ENCODE measurements at regions not wholly inside any gene's neighbourhood (a gene's known extent, or its start where the extent isn't known, plus 50 kb on each side); places are given as distances from the start of the nearest gene placed in this dataset.
"Not testable (repeated sequence)": the region's sequence is repeated elsewhere in the genome, so short reads cannot be mapped to it uniquely, and the experiment has no call there.

DNA sequence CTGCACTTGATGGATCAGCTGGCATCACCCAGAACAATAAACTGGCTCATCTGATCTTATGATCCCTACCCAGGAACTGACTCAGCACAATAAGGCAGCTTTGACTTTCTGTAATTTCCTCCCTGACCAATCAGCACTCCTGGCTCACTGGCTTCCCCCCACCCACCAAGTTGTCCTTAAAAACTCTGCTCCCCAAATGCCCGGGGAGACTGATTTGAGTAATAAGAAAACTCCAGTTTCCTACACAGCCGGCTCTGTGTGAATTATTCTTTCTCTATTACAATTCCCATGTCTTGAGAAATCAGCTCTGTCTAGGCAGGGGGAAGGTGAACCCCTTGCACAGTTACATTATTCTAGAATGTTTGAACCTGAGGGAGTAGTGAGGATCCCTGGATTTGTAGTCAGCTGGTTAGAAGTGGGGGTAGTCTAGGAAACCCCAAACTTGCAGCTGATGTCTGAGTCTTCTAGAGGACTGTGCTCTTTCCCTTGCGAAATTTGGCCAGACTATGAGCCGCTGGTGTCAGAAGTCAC lies 111.7 kb upstream of the NEK6 start:
- intact Hi-C loops (cut with DNase I) = no loop called here
- ATAC-seq (no peak), DNase-seq (ENCODE audit: low spot score) (no peak)

DNA sequence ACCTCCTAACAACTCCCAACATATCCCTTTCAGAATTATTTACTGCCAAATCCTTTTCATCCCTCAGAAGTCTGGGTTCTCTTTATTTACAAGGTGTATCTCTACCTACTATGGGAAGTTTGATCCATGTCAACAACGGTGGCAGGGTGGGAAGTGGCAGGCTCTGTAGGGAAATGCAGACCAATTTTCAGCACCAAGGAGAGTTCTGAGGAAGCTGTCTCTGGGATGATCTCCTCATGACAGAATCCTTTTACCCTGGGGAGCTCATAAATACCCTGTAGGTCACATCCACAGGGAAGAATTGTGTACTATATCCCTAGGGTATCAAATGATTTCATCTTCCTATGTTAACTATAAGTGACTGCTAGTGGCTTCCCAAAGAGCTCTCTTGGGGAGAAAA lies 107.8 kb upstream of the NEK6 start:
- ATAC-seq (no peak), DNase-seq (ENCODE audit: low spot score) (no peak)
- intact Hi-C loops (cut with DNase I) = no loop called here

DNA sequence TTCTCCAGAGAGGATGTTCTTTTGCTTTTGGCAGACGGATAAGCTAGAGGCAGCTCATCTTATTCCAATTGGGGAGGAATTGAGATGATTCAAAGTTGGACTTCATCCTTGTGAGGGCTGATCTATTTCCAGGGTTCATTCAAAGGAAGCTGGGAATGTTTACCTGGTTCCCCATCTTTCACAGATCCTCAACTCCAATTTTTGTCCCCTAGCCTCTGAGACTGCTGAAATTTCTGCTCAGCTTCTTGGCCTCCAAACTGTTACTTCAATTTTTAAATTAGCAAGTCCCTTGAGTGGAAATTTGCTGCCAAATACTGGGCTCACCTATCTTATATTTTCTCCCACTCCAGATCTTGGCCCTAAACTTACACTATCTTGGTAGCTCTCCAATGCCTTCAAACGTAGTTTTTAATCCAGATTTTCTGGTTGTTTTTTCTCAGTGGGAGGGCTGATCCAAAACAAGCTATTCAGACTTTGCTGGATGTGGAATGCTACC lies 93.9 kb upstream of the NEK6 start:
- intact Hi-C loops (cut with DNase I) = no loop called here
- DNase-seq (ENCODE audit: low spot score) = no peak
- ATAC-seq = peak; percentile 76

DNA sequence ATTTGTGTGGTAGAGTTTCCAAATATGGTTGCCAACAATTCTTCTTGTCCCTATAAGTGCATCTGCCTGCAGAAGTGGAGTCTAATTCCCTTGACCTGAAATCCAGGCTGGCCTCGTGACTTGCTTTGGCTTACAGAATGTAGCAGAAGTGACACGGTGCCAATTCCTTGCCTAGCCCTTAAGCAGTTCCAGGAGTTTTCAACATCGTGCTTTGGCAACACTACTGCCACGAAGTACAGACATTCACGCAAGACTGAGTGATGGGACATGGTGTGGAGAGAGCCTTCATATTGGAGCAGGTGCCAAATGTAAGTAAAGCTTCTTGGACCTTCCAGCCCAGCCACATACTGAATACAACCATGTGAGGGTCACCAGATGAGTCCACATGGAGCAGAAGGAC lies 92.9 kb upstream of the NEK6 start:
- peak; percentile 87 for ATAC-seq
- intact Hi-C loops (cut with DNase I) = no loop called here
- DNase-seq (ENCODE audit: low spot score) = no peak

DNA sequence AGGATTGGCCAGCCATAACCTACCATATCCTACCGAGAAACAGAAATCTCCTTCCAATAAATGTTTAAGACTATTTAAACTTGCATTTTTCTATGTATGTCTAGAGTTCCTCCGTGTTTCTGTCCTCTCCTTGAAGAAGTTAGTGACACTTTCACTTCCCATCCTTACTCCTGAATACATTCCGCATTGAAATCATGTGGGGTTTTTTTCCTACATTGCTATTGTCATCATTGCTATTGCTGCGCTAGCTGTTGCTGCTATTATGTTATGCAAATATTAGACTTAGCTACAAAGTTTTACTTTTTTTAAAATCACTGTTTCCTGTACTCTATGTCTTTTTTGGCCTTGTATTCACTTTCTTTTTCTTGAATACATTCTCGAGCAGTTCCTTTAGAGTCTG lies 83.3 kb upstream of the NEK6 start:
- DNase-seq (ENCODE audit: low spot score) (no peak), ATAC-seq (no peak)
- intact Hi-C loops (cut with DNase I) = no loop called here

DNA sequence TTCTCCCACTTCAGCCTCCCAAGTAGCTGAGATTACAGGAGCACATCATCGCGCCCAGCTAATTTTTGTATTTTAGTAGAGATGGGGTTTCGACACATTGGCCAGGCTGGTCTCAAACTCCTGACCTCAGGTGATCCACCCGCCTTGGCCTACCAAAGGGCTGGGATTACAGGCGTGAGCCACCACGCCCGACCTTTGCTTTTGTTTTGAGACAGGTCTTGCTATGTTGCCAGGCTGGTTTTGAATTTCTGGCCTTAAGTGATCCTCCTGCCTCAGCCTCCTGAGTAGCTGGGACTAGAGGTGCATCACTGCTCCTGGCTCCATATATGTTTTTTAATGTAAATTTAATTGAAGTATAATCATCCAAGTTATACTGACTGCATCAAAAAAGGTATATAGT lies 80.2 kb upstream of the NEK6 start:
- intact Hi-C loops (cut with DNase I); ATAC-seq; DNase-seq (ENCODE audit: low spot score): not testable (repeated sequence)

DNA sequence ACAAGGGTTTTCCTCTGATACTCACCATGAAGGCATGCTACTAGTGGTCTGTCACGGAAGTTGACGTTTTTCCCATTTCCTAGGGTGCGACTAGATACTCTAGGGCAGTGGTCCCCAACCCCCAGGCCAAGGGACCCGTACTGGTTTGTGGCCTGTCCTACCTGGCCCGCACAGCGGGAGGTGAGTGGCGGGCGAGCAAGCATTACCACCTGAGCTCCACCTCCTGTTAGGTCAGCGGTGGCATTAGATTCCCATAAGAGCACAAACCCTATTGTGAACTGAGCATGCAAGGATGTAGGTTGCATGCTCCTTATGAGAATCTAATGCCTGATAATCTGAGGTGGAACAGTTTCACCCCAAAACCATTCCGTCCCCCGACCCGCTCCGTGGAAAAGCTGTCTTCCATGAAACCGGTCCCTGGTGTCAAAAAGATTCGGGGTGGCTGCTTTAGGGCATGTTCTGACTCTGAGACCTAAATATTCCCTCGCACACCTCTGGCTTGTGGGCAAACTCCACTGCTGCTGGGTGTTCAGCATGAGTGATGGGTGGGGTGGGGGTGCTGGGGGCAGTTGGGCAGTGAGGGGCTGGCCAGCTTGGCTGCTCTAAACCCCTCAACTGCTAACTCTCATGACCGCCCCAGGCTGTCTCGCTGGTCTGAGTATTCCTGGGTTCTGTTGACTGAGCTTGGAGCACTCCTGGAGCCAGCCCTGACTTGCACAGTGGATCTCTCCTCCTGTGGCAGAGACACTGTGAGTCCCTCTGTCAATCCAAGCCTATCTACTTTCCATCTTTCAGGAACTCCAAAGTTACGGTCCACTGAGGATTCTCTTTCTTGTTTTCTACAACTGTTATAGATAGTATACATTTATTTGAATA lies 78.3 kb upstream of the NEK6 start:
- DNase-seq (ENCODE audit: low spot score) (no peak), ATAC-seq (no peak)
- intact Hi-C loops (cut with DNase I) = no loop called here

DNA sequence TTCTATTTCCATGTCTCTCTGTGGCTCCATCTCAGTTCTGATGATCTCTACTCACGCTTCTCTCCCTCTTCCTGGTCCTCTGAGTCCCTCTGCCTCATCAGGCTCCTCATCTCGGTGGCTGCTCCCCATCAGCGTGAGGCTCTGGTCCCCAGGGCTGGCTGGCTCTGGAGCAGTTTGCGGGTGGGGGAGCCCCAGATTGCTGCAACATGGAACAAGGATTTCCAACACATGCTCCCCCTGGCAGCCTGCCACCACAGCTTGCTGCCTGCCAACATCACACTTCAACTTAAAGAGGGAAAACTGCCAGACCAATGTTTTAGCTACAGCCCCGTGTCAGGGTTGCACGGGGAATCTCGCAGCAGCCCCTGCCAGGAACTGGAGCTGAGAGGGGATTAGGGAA lies 77.2 kb upstream of the NEK6 start:
- intact Hi-C loops (cut with DNase I) = no loop called here
- peak; percentile 67 for ATAC-seq
- DNase-seq (ENCODE audit: low spot score) = peak; percentile 84

DNA sequence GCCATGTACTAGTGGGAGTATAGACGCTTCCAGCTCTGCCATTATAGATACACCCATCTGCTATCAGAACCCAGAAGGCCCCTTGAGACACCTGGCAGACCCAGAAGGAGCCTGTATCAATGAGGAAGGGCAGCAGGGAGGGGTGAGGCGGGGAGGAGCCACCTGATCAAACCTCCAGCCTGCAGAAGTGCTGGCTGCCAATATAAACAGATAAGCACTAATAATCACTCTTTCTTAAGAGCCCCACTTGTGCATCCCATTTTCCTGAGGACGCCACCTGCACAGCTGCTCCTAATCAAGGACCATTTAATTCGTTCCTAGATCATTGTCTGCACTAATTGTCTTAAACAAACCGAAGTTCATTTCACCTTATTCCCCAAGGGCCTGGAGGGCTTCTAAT lies 75.0 kb upstream of the NEK6 start:
- DNase-seq (ENCODE audit: low spot score) = no peak
- ATAC-seq = no peak
- intact Hi-C loops (cut with DNase I) = no loop called here

DNA sequence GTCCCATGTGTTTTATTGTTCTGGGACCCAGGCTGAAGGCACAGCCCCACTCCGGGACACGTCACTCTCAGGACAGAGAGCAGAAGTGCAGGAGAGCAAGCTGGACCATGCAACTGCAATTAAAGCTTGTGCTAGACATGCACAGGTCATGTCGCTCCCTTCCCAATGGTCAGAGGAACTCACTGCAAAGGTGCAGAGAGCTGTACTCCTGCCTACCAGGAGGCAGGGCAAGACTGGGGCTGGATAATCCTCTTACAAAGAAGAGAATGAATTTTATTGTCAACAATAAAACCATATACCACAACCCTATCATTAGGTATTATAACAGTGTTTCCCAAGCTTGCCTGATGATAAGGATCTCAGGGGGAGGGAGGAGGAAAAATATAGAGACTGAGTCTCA lies 74.0 kb upstream of the NEK6 start:
- ATAC-seq (no peak), DNase-seq (ENCODE audit: low spot score) (no peak)
- intact Hi-C loops (cut with DNase I) = no loop called here

DNA sequence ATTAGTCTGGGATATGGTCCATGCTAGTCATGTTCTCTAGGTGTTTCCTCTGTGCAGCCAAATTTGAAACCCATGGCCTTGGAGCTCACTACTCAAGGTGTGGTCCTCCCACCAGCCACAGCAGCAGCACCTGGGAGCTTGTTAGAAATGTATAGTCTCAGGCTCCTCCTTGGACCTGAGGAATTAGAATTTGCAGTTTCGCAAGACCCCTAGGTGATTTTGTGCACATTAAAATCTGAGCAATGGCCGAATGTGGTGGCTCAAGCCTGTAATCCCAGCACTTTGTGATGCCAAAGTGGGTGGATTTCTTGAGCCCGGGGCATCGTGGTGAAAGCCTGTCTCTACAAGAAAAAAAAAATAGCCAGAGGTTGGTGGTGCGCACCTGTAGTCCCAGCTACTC lies 72.3 kb upstream of the NEK6 start:
- intact Hi-C loops (cut with DNase I) = no loop called here
- DNase-seq (ENCODE audit: low spot score) (no peak), ATAC-seq (no peak)

DNA sequence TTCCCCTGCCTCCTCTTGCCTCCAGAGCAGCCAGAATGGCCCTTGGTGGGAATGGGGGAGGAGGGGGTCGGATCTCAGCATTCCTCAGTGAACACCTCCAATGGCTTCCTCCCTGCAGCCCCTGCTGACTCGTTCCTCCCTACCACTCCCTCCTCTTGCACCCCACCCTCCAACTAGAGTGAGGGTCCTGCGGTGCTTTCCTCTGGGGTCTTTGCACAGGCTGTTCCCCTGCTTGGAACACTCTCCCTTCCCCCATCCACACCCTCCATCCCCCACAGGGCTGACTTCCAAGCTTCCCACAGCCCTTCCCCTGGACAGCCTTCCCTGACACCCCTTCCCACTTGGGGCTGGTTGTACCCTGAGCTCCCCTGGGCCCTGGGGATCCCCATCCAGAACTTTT lies 70.4 kb upstream of the NEK6 start:
- ATAC-seq (no peak), DNase-seq (ENCODE audit: low spot score) (no peak)
- intact Hi-C loops (cut with DNase I) = no loop called here

DNA sequence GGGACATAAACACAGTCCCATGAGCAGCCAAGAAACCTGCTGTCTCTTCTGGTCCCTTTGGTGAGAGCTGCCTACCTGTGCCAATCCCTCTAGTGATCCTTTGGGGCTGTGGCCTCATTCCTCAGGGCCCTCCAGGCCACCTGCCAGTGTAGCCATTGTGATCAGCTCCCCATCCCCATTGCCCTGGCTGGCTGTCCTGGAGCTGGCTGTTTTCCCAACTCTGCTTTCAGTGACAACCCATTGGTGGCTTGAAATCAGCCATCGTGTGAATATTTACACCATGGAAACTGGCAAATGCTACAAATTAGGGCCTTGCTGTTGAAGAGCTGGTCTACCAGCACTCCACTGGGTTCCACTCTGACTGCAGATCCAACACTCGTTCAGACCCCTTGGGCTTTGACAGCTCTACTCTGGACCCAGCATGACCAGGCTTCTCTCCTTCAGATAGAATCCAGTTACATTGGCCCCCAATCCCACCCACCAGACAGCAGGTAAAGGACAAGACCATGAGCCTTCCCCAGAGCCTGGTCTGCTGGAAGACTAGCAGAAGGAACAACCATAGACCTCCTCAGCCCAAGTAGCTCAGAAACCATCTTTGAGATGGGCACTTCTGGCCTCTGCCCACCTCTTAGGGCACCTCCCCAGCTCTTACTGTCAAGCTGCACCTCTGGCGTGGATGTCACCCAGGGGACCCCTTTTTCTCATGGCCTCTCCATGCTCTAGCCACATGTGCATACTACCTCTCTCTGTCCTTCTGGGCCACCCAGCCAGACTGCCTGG lies 69.2 kb upstream of the NEK6 start:
- no peak for DNase-seq (ENCODE audit: low spot score)

DNA sequence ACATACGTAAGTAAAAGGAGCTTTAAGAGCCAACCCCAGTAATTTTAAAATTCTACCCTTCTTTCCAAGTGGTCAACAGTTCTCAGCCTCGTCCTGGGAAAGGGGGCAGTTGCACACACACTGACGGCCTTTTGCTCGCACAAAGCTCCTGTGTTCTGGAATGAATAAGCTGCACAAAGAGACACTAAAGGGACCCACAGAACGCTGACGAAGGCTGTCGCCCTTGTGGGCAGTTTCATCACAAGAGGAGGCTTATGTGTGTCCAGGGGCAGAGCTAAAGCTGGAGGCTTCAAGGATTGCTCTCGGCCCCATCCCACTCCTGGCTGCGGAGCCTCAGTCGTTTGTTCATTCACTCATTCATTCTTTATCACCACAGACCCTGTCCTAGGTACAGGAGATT lies 67.0 kb upstream of the NEK6 start:
- peak; percentile 78 for DNase-seq (ENCODE audit: low spot score)
- ATAC-seq = peak; percentile 95
- intact Hi-C loops (cut with DNase I) = no loop called here

More for the DNA sequence above, 69.2 kb upstream of the NEK6 start:
- no peak for ATAC-seq
- intact Hi-C loops (cut with DNase I) = no loop called here

DNA sequence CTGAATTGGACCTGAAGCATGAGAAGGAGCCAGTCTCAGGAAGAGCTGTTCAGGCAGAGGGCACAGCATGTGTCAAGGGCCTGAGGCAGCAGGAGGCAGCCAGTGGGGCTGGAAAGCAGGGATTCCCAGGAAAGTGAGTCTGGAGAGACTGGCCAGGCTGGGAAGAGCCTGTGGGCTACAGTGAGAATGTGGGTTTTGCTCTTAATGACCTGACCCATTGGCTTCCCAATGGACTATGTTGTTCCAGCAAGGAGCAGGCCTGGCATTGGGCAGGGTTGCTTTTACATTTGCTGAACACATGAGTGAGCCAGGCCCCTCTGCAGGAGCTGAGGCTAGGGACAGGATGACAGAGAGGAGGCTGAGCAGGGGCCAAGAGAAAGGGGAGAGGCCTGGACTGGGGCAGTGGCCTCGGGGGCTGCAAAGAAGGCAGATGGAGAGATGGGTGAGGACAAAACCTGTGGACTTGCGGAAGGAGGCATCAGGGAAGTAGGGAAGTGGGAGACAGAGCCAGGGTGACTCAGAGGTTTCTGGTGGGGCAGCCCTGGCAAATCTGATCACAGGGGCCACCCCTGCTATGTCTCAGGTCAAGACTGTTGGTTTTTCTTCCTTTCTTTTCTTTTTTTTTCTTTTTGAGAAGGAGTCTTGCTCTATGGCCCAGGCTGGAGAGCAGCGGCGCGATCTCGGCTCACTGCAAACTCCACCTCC lies 65.9 kb upstream of the NEK6 start:
- ATAC-seq = no peak
- intact Hi-C loops (cut with DNase I) = no loop called here
- DNase-seq (ENCODE audit: low spot score) = no peak

DNA sequence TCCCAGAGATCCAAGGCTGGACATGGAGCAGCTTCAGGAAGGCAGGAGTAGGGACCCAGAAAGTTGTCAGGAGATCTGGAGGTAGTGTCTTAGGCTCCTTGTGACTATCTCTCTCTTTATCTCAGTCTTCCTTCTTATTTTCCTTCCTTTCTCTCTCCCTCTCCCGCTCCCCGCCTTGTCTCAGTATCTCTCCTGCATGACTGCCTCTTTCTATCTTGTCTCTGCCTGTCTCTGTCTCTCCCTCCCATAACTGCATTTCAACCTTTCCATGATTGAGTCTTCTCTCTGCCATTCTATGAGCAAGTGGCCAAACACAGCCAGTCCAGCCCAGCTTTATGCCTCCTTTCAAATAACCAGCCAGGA lies 61.0 kb upstream of the NEK6 start:
- ATAC-seq = no peak
- no peak for DNase-seq (ENCODE audit: low spot score)
- intact Hi-C loops (cut with DNase I) = no loop called here

DNA sequence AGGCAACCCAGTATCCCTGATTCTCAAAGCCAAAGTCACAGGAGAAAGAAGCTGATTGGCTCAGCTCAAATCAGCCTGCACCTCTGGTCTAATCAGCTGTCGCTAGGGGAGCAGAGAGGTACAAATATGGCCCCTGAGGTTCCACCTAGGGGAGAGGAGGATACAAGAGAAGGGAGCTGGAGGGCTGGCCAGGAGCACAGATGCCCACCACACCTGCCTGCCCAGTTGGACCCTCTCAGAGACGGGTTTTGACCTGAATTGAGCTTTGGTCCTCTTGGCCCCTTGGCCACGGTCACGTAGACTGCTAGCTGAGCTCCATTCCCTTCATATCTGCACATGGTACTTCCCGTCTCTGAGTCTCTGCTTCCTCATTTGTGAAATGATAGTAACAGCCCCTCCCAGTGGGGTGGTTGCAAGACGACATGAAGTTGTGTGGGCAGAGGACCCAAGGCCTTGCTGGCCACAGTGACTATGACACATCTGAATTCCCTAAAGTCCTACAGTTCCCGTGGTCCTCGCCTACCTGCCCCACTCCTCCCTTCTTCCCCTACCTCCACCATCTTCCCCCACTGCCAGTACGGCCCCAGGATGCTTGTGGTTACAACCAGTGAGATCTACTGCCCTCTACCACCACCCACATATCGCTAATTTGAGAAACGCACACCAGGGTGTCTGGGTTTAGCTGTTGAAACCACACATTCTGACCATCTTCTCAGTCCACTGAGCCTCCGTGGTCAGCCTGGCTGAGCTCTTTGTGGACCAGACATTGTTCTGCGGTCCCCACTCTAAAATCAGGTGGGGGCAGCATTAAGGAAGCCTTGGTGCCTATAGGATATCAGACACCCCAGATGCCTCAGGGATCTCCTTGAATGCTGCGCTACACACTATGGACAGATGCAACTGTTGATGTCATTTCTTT lies 60.3 kb upstream of the NEK6 start:
- ATAC-seq = peak; percentile 71
- no peak for DNase-seq (ENCODE audit: low spot score)
- intact Hi-C loops (cut with DNase I) = no loop called here

DNA sequence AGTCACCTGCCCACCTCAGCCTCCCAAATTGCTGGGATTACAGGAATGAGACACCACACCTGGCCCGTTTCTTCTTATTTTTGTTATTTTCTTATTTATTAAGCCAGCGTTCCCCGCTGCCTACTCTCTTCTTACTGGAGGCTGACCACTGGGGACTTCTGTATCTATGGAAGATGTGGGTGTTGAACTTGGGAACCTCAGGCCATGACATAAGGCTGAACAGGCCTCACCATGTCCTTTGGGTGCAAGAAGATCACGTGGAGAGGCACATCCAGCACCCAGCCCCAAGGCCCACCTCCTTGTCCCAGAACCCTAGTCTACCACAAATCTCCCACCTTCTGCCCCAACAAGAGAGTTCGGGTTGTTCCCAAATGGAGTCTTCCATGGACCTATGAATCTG lies 59.4 kb upstream of the NEK6 start:
- intact Hi-C loops (cut with DNase I) = no loop called here
- ATAC-seq (no peak), DNase-seq (ENCODE audit: low spot score) (no peak)

DNA sequence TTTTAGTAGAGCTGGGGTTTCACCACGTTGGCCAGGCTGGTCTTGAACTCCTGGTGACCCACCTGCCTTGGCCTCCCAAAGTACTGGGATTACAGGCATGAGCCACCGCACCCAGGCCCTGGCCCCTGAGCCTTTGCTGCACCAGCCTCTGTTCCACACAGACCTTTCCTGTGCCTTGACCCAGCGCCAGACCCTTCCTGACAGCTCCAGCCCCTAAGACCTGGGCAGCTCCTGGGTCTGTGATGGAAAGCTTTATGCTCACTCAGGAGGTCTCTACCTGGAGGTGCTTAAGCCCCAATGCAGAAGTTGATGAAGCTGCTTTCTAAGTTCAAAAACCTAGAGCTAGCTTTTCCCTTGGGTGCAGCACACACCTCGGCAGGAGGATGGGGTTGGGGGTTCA lies 58.8 kb upstream of the NEK6 start:
- intact Hi-C loops (cut with DNase I) = no loop called here
- DNase-seq (ENCODE audit: low spot score) = no peak
- no peak for ATAC-seq

Measured in sciatic nerve (tissue), 2 donors.